ENCODE measurements at regions not wholly inside any gene's neighbourhood (a gene's known extent, or its start where the extent isn't known, plus 50 kb on each side); places are given as distances from the start of the nearest gene placed in this dataset.

DNA sequence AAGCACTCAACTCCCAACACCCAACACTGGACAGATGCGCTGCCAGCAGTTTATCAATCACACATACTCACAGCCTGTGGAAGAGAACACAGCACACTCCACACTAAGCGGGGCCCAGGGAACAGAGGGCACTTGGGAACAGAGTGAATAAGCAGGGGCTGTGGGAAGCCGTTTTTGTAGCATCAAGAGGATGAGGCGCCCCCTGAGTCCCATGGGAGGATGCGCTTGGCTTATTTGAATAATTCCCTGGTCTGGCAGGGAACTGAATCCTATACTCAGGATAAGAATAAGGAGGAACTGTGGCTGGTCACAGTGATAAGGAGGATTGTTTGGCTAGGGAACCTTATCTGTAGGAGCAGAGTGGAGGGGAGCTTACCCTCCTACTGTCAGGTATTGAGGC is 96.1 kb upstream of the DNAH5 start:
- Histone ChIP-seq H3K4me3 (ENCODE audit: low read length in 2 of 2) (no peak overlapping the region), H3K4me1 (ENCODE audit: control insufficient read depth in 2 of 2, insufficient read depth in 2 of 2, low read length in 2 of 2) (peaks cover 0 to 3% of the 10 kb centered on the region in 2 donors), H3K27ac (ENCODE audit: low read depth in 1 of 2, low read length in 1 of 2) (no peak overlapping the region), H3K27me3 (ENCODE audit: control insufficient read depth in 2 of 2, insufficient read depth in 1 of 2, low read length in 1 of 2) (peaks cover 0 to 3% of the 10 kb centered on the region in 2 donors), H3K36me3 (ENCODE audit: control insufficient read depth in 2 of 2, insufficient read depth in 2 of 2, low read length in 1 of 2) (no peaks in the 10 kb centered on the region), H3K9me3 (ENCODE audit: control insufficient read depth in 2 of 2, insufficient read depth in 1 of 2, low read length in 1 of 2) (no peaks in the 10 kb centered on the region)
- WGBS: 91% methylated on average over 5 of the region's 5 CpGs
- no peak for DNase-seq (ENCODE audit: low read depth in 6 of 9, low spot score in 9 of 9)

DNA sequence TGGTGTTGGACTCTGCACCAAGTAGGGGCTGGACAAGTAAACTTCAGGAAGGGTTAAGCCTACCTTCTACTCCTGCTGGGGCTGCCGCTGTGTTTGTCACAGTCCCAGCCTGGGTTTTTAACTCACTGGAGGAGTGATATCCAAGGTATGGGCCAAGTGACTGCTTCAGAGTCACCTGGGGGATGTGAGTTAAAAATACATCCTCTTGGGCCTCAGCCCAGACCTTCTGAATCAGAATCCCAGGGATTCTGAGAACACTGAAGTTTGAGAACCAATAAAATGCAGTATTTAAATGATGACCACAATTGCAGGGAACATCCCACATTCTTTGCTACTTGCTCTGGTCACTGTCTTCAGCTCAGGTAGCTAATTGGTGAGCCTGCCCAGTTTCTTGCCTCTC is 95.1 kb upstream of the DNAH5 start:
- peaks cover 0 to 5% of the 10 kb centered on the region in 2 donors for H3K4me1 ChIP-seq (ENCODE audit: control insufficient read depth in 2 of 2, insufficient read depth in 2 of 2, low read length in 2 of 2)

DNA sequence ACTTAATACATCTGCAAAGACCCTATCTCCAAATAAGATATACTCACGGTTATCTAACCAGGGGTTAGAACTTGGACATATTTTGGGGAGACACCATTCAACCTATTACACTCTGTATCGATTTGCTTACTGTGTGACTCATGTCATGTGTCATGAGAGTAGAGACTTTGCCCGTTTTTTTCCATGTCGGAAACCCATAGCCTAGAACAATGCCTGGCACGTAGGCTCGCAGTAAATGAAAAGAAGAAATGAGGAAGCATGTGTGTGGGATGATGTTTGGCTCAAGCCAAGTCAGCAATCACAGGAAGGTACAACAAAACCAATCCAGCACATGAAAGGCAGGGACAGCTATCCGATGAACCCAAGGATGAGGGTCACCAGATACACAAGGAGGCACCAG is 94.6 kb upstream of the DNAH5 start:
- H3K27me3 ChIP-seq (ENCODE audit: control insufficient read depth in 2 of 2, insufficient read depth in 1 of 2, low read length in 1 of 2): peaks cover 0 to 3% of the 10 kb centered on the region in 2 donors
- H3K36me3 ChIP-seq (ENCODE audit: control insufficient read depth in 2 of 2, insufficient read depth in 2 of 2, low read length in 1 of 2): no peaks in the 10 kb centered on the region
- H3K4me3 ChIP-seq (ENCODE audit: low read length in 2 of 2): no peak overlapping the region
- no peak overlapping the region for H3K27ac ChIP-seq (ENCODE audit: low read depth in 1 of 2, low read length in 1 of 2)
- no peaks in the 10 kb centered on the region for H3K9me3 ChIP-seq (ENCODE audit: control insufficient read depth in 2 of 2, insufficient read depth in 1 of 2, low read length in 1 of 2)
- DNase-seq (ENCODE audit: low read depth in 6 of 9, low spot score in 9 of 9): no peak
- H3K4me1 ChIP-seq (ENCODE audit: control insufficient read depth in 2 of 2, insufficient read depth in 2 of 2, low read length in 2 of 2): peaks cover 0 to 5% of the 10 kb centered on the region in 2 donors
- 94% methylated on average over 7 of the region's 7 CpGs for WGBS

More for the DNA sequence above, 95.1 kb upstream of the DNAH5 start:
- Histone ChIP-seq H3K4me3 (ENCODE audit: low read length in 2 of 2) (no peak overlapping the region), H3K27me3 (ENCODE audit: control insufficient read depth in 2 of 2, insufficient read depth in 1 of 2, low read length in 1 of 2) (peaks cover 0 to 3% of the 10 kb centered on the region in 2 donors), H3K9me3 (ENCODE audit: control insufficient read depth in 2 of 2, insufficient read depth in 1 of 2, low read length in 1 of 2) (no peaks in the 10 kb centered on the region), H3K27ac (ENCODE audit: low read depth in 1 of 2, low read length in 1 of 2) (no peak overlapping the region), H3K36me3 (ENCODE audit: control insufficient read depth in 2 of 2, insufficient read depth in 2 of 2, low read length in 1 of 2) (no peaks in the 10 kb centered on the region)
- DNase-seq (ENCODE audit: low read depth in 6 of 9, low spot score in 9 of 9): no peak
- WGBS: 96% methylated on average over 1 of the region's 1 CpG

DNA sequence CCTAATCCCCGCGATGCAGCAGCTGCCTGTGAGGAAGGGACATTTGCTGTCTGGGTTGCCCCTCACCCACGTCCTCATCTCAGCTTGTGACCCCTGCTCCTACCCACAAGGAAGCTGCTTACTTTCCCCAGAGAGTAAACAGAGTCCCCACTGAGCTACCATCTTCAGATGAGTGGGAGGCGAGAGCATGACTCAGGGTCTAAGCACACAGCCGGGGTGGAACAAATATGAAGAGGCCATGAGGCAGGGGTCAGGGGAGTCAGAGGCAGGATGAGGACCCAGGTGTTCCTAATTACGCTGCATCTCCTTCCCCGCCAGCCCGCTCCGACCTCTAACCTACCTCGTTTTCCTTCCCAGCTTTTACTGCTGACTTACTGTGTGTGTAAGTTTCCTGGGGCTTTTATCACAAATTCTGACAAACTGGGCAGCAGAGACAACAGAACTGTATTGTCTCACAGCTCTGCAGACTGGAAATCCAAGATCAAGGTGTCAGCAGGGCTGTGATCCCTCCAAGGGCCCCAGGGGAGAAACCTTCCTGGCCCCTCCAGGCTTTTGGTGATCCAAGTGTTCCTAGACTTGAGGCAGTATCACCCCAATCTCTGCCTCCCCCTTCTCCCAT is 94.0 kb upstream of the DNAH5 start:
- Histone ChIP-seq H3K9me3 (ENCODE audit: control insufficient read depth in 2 of 2, insufficient read depth in 1 of 2, low read length in 1 of 2) (no peaks in the 10 kb centered on the region), H3K27ac (ENCODE audit: low read depth in 1 of 2, low read length in 1 of 2) (no peak overlapping the region), H3K36me3 (ENCODE audit: control insufficient read depth in 2 of 2, insufficient read depth in 2 of 2, low read length in 1 of 2) (no peaks in the 10 kb centered on the region), H3K4me1 (ENCODE audit: control insufficient read depth in 2 of 2, insufficient read depth in 2 of 2, low read length in 2 of 2) (peaks cover 0 to 5% of the 10 kb centered on the region in 2 donors), H3K27me3 (ENCODE audit: control insufficient read depth in 2 of 2, insufficient read depth in 1 of 2, low read length in 1 of 2) (peaks cover 0 to 3% of the 10 kb centered on the region in 2 donors), H3K4me3 (ENCODE audit: low read length in 2 of 2) (no peak overlapping the region)
- WGBS: 92% methylated on average over 10 of the region's 10 CpGs
- DNase-seq (ENCODE audit: low read depth in 6 of 9, low spot score in 9 of 9): no peak

DNA sequence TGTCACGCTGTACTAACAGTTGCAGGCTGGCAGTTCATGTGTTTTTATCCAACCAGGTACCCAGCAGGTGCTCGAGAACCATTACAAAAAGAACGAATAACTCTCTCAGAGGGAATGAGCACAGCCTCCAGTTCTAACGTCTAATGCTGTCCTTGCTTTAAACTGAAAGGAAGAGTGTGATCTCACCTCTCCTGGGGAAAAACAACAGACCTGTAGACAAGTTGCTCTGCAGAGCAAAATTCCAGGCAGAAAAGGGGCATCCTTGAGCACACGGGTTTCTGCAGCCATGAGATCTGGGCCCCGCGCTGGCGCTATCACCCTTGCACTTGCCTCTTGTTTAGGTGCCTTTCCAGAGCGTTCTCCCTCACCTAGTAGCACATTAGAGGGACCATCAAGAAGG is 92.5 kb upstream of the DNAH5 start:
- no peak for DNase-seq (ENCODE audit: low read depth in 6 of 9, low spot score in 9 of 9)
- Histone ChIP-seq H3K4me1 (ENCODE audit: control insufficient read depth in 2 of 2, insufficient read depth in 2 of 2, low read length in 2 of 2) (peaks cover 0 to 5% of the 10 kb centered on the region in 2 donors), H3K9me3 (ENCODE audit: control insufficient read depth in 2 of 2, insufficient read depth in 1 of 2, low read length in 1 of 2) (no peaks in the 10 kb centered on the region), H3K27ac (ENCODE audit: low read depth in 1 of 2, low read length in 1 of 2) (no peak overlapping the region), H3K4me3 (ENCODE audit: low read length in 2 of 2) (no peak overlapping the region), H3K27me3 (ENCODE audit: control insufficient read depth in 2 of 2, insufficient read depth in 1 of 2, low read length in 1 of 2) (peaks cover 0 to 3% of the 10 kb centered on the region in 2 donors), H3K36me3 (ENCODE audit: control insufficient read depth in 2 of 2, insufficient read depth in 2 of 2, low read length in 1 of 2) (no peaks in the 10 kb centered on the region)
- 95% methylated on average over 9 of the region's 9 CpGs for WGBS

DNA sequence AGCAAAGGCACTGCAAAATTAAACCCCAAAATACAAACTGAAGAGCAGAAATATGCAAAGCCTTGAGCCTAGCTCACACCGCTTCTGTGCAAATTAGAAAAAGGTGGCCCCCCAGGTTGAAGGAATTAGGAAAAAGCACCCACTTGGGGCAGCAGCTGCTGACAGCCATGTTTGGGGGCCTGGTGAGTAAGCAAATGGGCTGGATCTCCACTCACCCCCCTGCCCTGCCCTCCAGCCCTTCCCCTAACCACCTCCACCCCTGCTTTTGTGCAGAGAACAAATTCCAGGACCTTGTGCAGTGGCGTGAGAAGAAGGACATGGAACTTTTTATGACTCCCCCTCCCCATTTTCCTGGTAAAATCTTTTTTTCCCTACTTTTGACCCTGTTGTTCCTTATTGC is 92.0 kb upstream of the DNAH5 start:
- Histone ChIP-seq H3K4me1 (ENCODE audit: control insufficient read depth in 2 of 2, insufficient read depth in 2 of 2, low read length in 2 of 2) (peaks cover 0 to 5% of the 10 kb centered on the region in 2 donors), H3K27me3 (ENCODE audit: control insufficient read depth in 2 of 2, insufficient read depth in 1 of 2, low read length in 1 of 2) (peaks cover 0 to 3% of the 10 kb centered on the region in 2 donors), H3K9me3 (ENCODE audit: control insufficient read depth in 2 of 2, insufficient read depth in 1 of 2, low read length in 1 of 2) (no peaks in the 10 kb centered on the region), H3K27ac (ENCODE audit: low read depth in 1 of 2, low read length in 1 of 2) (no peak overlapping the region), H3K36me3 (ENCODE audit: control insufficient read depth in 2 of 2, insufficient read depth in 2 of 2, low read length in 1 of 2) (no peaks in the 10 kb centered on the region), H3K4me3 (ENCODE audit: low read length in 2 of 2) (no peak overlapping the region)
- no peak for DNase-seq (ENCODE audit: low read depth in 6 of 9, low spot score in 9 of 9)
- 94% methylated on average over 2 of the region's 2 CpGs for WGBS

DNA sequence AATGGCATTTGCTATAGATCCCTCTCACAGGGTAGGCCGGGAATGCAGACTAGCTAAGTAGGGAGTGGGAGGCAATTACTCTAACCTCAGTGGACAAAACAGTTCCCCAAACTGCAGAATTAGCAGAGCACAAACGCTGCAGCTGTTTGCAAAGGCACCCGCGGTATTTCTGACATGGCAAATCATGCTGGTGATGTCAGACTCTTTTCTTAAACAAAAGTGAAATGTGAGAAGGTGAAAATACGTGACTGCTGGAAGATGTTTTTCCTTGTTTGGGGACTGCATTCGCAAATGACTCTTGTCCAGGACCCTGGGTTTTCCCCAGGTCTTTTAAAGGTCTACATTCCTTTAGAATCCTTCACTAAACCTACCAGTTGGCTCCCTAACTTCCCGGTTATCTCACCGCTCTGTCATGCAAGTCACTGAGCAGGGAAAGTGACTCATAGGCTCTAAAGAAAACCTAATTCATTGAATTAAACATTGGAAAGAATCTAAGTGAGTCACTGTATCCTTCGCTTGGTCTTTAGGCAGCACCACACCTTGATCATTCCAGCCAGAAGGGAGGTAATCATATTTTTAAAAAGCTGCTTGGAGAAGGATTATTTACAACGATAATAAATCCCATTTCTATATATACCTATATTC is 91.5 kb upstream of the DNAH5 start:
- 20% methylated on average over 10 of the region's 10 CpGs for WGBS
- Histone ChIP-seq H3K27ac (ENCODE audit: low read depth in 1 of 2, low read length in 1 of 2) (peak overlapping the region in 1 of 2 donors; percentile 26), H3K9me3 (ENCODE audit: control insufficient read depth in 2 of 2, insufficient read depth in 1 of 2, low read length in 1 of 2) (no peaks in the 10 kb centered on the region), H3K4me3 (ENCODE audit: low read length in 2 of 2) (no peak overlapping the region), H3K27me3 (ENCODE audit: control insufficient read depth in 2 of 2, insufficient read depth in 1 of 2, low read length in 1 of 2) (peaks cover 0 to 3% of the 10 kb centered on the region in 2 donors), H3K36me3 (ENCODE audit: control insufficient read depth in 2 of 2, insufficient read depth in 2 of 2, low read length in 1 of 2) (no peaks in the 10 kb centered on the region), H3K4me1 (ENCODE audit: control insufficient read depth in 2 of 2, insufficient read depth in 2 of 2, low read length in 2 of 2) (peaks cover 0 to 5% of the 10 kb centered on the region in 2 donors)
- DNase-seq (ENCODE audit: low read depth in 6 of 9, low spot score in 9 of 9): peak in 3 of 9 donors; percentile 0 to 31 (median 5)

DNA sequence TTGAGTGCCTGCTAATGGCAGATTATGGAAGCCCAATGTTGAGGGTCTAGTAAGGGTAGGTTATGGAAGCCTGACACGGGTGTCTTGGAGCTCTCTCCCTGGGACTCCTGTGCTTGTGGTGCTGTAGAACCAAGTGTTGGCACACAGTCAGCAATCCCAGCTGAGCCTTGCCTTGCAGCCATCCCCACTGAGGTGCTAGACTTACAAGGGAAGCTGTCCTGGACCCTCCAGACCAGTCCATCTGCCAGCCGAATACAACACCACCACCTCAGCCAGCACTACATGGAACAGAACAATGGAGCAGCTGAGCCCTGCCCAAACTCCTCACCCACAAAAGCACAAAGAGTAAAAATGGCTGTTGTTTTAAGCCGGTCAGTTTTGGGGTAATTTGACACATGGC is 90.5 kb upstream of the DNAH5 start:
- peaks cover 0 to 3% of the 10 kb centered on the region in 2 donors for H3K27me3 ChIP-seq (ENCODE audit: control insufficient read depth in 2 of 2, insufficient read depth in 1 of 2, low read length in 1 of 2)
- H3K36me3 ChIP-seq (ENCODE audit: control insufficient read depth in 2 of 2, insufficient read depth in 2 of 2, low read length in 1 of 2): no peaks in the 10 kb centered on the region
- H3K27ac ChIP-seq (ENCODE audit: low read depth in 1 of 2, low read length in 1 of 2): no peak overlapping the region
- H3K9me3 ChIP-seq (ENCODE audit: control insufficient read depth in 2 of 2, insufficient read depth in 1 of 2, low read length in 1 of 2): no peaks in the 10 kb centered on the region
- 76% methylated on average over 3 of the region's 3 CpGs for WGBS
- no peak for DNase-seq (ENCODE audit: low read depth in 6 of 9, low spot score in 9 of 9)
- H3K4me3 ChIP-seq (ENCODE audit: low read length in 2 of 2): no peak overlapping the region
- peaks cover 0 to 5% of the 10 kb centered on the region in 2 donors for H3K4me1 ChIP-seq (ENCODE audit: control insufficient read depth in 2 of 2, insufficient read depth in 2 of 2, low read length in 2 of 2)

DNA sequence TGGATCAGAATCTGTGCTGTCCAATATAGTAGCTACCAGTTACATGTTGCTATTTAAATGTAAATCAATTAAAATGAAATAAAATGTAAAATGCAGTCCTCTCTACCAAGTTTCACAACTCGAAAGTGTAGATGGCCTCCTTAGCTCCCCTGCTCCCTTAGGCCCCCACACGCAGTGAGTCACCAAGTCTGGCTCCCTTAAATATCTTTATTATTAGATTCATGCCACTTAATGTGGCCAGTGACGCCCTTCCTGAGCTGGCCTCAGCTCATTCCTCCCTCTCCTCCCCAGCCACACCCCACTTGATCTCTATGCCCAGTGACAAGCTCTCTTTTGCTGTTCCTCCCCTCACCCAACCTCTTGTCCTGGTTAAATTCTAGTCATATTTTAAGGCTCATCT is 88.4 kb upstream of the DNAH5 start:
- Histone ChIP-seq H3K4me1 (ENCODE audit: control insufficient read depth in 2 of 2, insufficient read depth in 2 of 2, low read length in 2 of 2) (peaks cover 0 to 5% of the 10 kb centered on the region in 2 donors), H3K27ac (ENCODE audit: low read depth in 1 of 2, low read length in 1 of 2) (no peak overlapping the region), H3K4me3 (ENCODE audit: low read length in 2 of 2) (no peak overlapping the region), H3K27me3 (ENCODE audit: control insufficient read depth in 2 of 2, insufficient read depth in 1 of 2, low read length in 1 of 2) (peaks cover 0 to 3% of the 10 kb centered on the region in 2 donors), H3K9me3 (ENCODE audit: control insufficient read depth in 2 of 2, insufficient read depth in 1 of 2, low read length in 1 of 2) (no peaks in the 10 kb centered on the region), H3K36me3 (ENCODE audit: control insufficient read depth in 2 of 2, insufficient read depth in 2 of 2, low read length in 1 of 2) (no peaks in the 10 kb centered on the region)
- no peak for DNase-seq (ENCODE audit: low read depth in 6 of 9, low spot score in 9 of 9)
- 96% methylated on average over 3 of the region's 3 CpGs for WGBS

Measured in thymus (tissue), 11 donors.